ENCODE measurements at regions not wholly inside any gene's neighbourhood (a gene's known extent, or its start where the extent isn't known, plus 50 kb on each side); places are given as distances from the start of the nearest gene placed in this dataset.

DNA sequence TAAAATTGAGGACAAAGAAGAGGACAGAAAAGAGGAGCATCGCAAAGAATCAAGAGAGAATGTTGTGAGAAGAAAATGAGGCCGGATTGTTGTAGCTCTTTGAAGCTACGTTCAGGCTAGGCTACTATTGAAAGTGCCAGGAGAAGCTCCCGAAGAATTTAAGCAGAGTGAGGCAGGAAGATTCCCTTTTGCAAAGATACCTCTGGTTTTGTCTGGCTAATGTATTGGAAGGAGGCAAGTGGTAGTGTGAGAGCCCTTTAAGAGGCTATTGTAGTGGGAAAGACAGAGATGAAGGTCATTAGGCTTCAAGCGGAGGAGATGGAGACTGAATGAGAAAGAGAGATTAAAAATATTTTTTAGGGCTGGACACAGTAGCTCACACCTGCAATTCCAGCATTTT, 476.9 kb upstream of the ADGRL2 start:
- no peak for TF ChIP-seq CTCF (IDR thresholded peaks at IDR 0.05)
- TF ChIP-seq POLR2A (IDR thresholded peaks at IDR 0.05), result no peak
